BLaER1 (cell line): ENCODE measurements at regions not wholly inside any gene's neighbourhood (a gene's known extent, or its start where the extent isn't known, plus 50 kb on each side); places are given as distances from the start of the nearest gene placed in this dataset.
"Not testable (repeated sequence)": the region's sequence is repeated elsewhere in the genome, so short reads cannot be mapped to it uniquely, and the experiment has no call there.

Experiments used
- H3K27ac ChIP-seq: shearing (Covaris generic); formaldehyde crosslinking; 2 replicates; pipeline ENCODE4 v1.8.1; 2022
- H3K27me3 ChIP-seq: shearing (Covaris generic); formaldehyde crosslinking; 2 replicates; pipeline ENCODE4 v1.8.1; 2022
- H3K36me3 ChIP-seq: shearing (Covaris generic); formaldehyde crosslinking; 2 replicates; pipeline ENCODE4 v1.8.1; 2022
- H3K4me1 ChIP-seq: shearing (Covaris generic); formaldehyde crosslinking; 2 replicates; pipeline ENCODE4 v1.8.1; 2022
- H3K4me2 ChIP-seq: shearing (Covaris generic); formaldehyde crosslinking; 2 replicates; pipeline ENCODE4 v1.8.1; 2022
- H3K4me3 ChIP-seq: shearing (Covaris generic); formaldehyde crosslinking; 2 replicates; pipeline ENCODE4 v1.8.1; 2022
- H3K9ac ChIP-seq: shearing (Covaris generic); formaldehyde crosslinking; 2 replicates; pipeline ENCODE4 v1.8.1; 2022
- H3K9me3 ChIP-seq: shearing (Covaris generic); formaldehyde crosslinking; 2 replicates; pipeline ENCODE4 v1.8.1; 2022
- H4K20me1 ChIP-seq: shearing (Covaris generic); formaldehyde crosslinking; 2 replicates; pipeline ENCODE4 v1.8.1; 2022
- Cebpa-rat ChIP-seq: shearing (Covaris generic); IDR thresholded peaks from 2 replicates; pipeline ENCODE4 v1.8.1; 2022

- Histone ChIP-seq H3K36me3 (no peaks in the 10 kb centered on the region), H3K4me2 (no peak overlapping the region), H4K20me1 (no peaks in the 10 kb centered on the region), H3K9me3 (peaks cover 4% of the 10 kb centered on the region), H3K27me3 (no peaks in the 10 kb centered on the region), H3K4me1 (no peaks in the 10 kb centered on the region), H3K9ac (no peak overlapping the region), H3K4me3 (no peak overlapping the region), H3K27ac (no peak overlapping the region)
- no peak for TF ChIP-seq Cebpa-rat
Measured at GRCh38 chr2:39968037-39968436, 189.0 kb upstream of the THUMPD2 start.

DNA sequence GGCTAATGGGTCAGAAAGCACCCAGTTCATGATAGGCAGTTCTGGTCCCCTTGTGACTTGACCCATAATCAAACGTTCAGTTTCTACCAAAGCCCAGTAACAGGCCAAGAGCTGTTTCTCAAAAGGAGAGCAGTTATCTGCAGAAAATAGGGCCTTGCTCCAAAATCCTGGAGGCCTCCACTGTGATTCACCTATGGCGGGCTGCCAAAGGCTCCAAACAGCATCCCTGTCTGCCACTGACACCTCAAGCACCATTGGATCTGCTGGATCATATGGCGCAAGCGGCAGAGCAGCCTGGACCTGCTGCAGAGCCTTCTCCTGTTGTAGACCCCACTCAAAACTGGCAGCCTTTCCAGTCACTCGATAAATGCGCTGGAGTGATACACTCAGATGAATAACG is 181.6 kb upstream of the THUMPD2 start:
- H3K9ac ChIP-seq, H4K20me1 ChIP-seq, H3K36me3 ChIP-seq: not testable (repeated sequence)

DNA sequence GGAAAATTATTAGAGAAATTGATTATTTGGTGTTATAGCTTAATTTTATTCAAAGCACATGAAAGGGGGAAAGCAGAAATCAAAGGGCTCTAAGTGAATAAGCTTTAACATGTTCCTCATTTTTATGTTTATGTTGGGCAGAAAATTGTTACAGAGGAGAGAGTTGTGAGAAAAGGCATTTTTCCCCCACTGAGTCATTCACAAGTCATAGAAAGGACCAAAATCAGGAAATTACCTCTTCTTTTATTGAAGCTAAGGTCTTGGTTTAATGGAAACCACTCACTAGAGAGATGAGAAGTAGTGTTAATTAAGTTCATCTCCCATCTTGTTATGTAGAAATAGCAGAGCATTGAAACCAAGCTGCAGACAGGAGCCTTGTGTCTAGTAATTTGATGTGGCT is 175.3 kb upstream of the THUMPD2 start:
- no peak overlapping the region for H3K27ac ChIP-seq
- no peak overlapping the region for H3K4me2 ChIP-seq

More for the DNA sequence above, 181.6 kb upstream of the THUMPD2 start:
- H3K27me3 ChIP-seq, H3K9me3 ChIP-seq, H3K4me3 ChIP-seq, H3K4me1 ChIP-seq, H3K27ac ChIP-seq, H3K4me2 ChIP-seq: not testable (repeated sequence)

GRCh38 chr2:39949131-39949530 is 170.1 kb upstream of the THUMPD2 start:
- Histone ChIP-seq H3K9ac (no peak overlapping the region), H3K4me3 (no peak overlapping the region)
- TF ChIP-seq Cebpa-rat = no peak

More for the DNA sequence above, 175.3 kb upstream of the THUMPD2 start:
- Histone ChIP-seq H3K4me3 (no peak overlapping the region), H3K4me1 (no peaks in the 10 kb centered on the region), H3K9me3 (no peaks in the 10 kb centered on the region), H3K27me3 (no peaks in the 10 kb centered on the region), H3K9ac (no peak overlapping the region), H4K20me1 (no peaks in the 10 kb centered on the region), H3K36me3 (no peaks in the 10 kb centered on the region)
- TF ChIP-seq Cebpa-rat = no peak

DNA sequence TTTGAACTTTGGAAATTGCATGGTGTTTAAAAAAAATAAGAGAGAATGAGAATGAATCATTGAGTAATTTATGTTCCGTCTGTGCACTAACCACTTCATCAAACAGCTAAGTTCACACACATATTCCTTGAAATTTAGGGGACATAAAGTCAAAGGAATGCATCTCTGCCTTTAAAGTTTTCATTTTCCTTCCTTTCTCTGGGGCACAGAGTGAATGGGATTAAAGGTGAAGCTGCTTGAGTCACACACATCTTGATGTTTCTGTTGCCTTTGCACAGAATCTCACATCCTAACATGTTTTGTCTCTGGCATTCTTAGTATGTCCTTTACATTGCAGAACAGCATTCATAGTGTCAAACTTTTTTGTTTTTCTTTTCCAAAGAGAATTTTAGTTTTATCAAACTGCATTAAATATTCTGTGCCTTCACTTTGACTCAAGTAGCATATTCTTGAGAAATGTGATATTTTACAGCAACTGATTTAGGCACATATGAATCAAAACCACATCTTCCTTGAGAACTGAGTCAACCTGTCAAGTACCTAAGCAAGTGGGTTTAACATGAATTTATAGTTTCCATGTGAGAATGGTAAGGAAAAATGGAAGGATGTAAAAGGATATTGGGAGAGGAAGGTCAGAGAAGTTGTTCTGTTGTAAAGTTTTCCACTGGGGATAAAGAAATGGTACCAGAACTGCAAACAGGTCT is 169.1 kb upstream of the THUMPD2 start:
- H3K27me3 ChIP-seq = no peaks in the 10 kb centered on the region
- no peaks in the 10 kb centered on the region for H4K20me1 ChIP-seq
- H3K36me3 ChIP-seq = no peaks in the 10 kb centered on the region
- no peak overlapping the region for H3K9ac ChIP-seq
- no peak overlapping the region for H3K27ac ChIP-seq
- H3K4me3 ChIP-seq = no peak overlapping the region
- H3K4me2 ChIP-seq = no peak overlapping the region
- H3K4me1 ChIP-seq = no peaks in the 10 kb centered on the region
- TF ChIP-seq Cebpa-rat = no peak
- no peaks in the 10 kb centered on the region for H3K9me3 ChIP-seq

More at GRCh38 chr2:39949131-39949530, 170.1 kb upstream of the THUMPD2 start:
- Histone ChIP-seq H3K4me2 (no peak overlapping the region), H3K27ac (no peak overlapping the region), H3K9me3 (no peaks in the 10 kb centered on the region), H3K36me3 (no peaks in the 10 kb centered on the region), H3K4me1 (no peaks in the 10 kb centered on the region), H4K20me1 (no peaks in the 10 kb centered on the region), H3K27me3 (no peaks in the 10 kb centered on the region)

GRCh38 chr2:39947294-39948015 is 168.4 kb upstream of the THUMPD2 start:
- Histone ChIP-seq H3K27me3 (no peaks in the 10 kb centered on the region), H3K36me3 (no peaks in the 10 kb centered on the region), H3K4me2 (no peak overlapping the region), H3K9me3 (no peaks in the 10 kb centered on the region), H3K27ac (no peak overlapping the region), H3K4me3 (no peak overlapping the region), H4K20me1 (no peaks in the 10 kb centered on the region), H3K4me1 (no peaks in the 10 kb centered on the region), H3K9ac (no peak overlapping the region)
- no peak for TF ChIP-seq Cebpa-rat

- H3K27me3 ChIP-seq = no peaks in the 10 kb centered on the region
- peaks cover 13% of the 10 kb centered on the region; the same call in 1 of the 2 replicates for H3K9me3 ChIP-seq
- no peak for TF ChIP-seq Cebpa-rat
Measured at GRCh38 chr2:39942950-39943349, 163.9 kb upstream of the THUMPD2 start.

DNA sequence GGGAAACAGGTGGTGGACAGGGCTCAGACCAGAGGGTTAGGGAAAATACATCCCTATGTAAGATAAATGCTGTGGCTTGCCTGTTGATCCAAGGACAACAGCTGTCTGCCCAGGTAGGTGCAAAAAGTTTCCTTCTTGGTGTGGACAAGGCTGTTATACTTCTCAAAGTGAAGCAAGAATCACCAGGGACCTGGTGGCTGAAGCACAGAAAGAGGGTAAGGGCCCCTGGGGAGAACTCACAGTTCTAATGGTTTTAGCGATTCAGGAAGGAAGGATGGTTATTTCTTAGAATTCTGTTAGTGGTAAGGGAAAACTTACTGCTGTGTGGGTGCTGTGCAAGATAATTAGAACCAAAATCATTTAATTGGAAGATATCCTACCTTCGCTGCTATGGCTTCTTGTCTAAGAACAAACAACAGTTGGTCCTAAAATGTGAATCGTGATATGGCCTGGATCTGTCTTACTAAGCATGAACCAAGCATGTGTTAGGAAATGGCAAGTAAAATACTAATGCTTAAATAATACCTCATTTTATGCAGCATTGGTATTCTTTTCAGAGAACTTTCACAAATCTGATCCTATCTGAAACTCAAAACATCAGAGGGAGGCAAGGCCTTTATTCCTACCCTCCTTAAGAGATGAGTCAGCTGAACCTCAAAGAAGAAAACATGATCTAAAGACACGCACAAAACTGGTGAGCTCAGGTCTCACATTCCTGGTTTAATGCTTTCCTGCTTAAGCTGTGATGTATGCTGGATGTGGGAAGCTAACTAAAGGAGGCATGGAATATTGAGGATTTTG is 159.2 kb upstream of the THUMPD2 start:
- H3K27me3 ChIP-seq = no peaks in the 10 kb centered on the region
- TF ChIP-seq Cebpa-rat = no peak
- peak overlapping the region; percentile 0; the same call in 1 of the 2 replicates for H3K27ac ChIP-seq
- H3K4me1 ChIP-seq = peaks cover 24% of the 10 kb centered on the region
- H3K4me2 ChIP-seq = peak overlapping the region; percentile 68
- no peaks in the 10 kb centered on the region for H4K20me1 ChIP-seq
- H3K9me3 ChIP-seq = peaks cover 19% of the 10 kb centered on the region; the same call in 1 of the 2 replicates
- H3K4me3 ChIP-seq = peak overlapping the region; percentile 0; the same call in 1 of the 2 replicates
- H3K36me3 ChIP-seq = no peaks in the 10 kb centered on the region
- H3K9ac ChIP-seq = no peak overlapping the region; the same call in 1 of the 2 replicates

More at GRCh38 chr2:39942950-39943349, 163.9 kb upstream of the THUMPD2 start:
- H3K27ac ChIP-seq = no peak overlapping the region
- H3K4me3 ChIP-seq = no peak overlapping the region
- no peak overlapping the region for H3K4me2 ChIP-seq
- H4K20me1 ChIP-seq = no peaks in the 10 kb centered on the region
- H3K4me1 ChIP-seq = peaks cover 15% of the 10 kb centered on the region
- H3K9ac ChIP-seq = no peak overlapping the region
- no peaks in the 10 kb centered on the region for H3K36me3 ChIP-seq

DNA sequence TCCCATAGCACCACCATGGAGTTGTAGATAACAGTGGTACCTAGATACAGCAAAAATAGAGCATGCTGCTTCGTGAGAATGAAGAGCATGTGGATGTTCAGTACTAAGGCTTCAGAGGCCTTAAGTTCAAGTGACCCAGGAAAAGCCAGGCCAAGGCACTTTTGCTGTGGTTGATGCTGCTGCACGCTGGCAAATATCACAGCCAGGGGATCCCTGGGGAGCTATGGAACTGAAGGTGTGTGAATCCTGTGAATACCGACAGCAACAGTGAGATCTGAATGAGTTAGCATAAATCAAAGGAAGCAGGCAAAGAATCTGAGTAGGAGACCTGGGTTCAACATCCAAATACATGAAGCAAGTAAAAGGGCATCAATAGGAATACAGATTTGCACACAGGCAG is 158.6 kb upstream of the THUMPD2 start:
- no peak overlapping the region; the same call in 1 of the 2 replicates for H3K27ac ChIP-seq
- no peaks in the 10 kb centered on the region for H3K27me3 ChIP-seq
- peaks cover 24% of the 10 kb centered on the region for H3K4me1 ChIP-seq
- TF ChIP-seq Cebpa-rat = no peak
- no peak overlapping the region for H3K9ac ChIP-seq
- no peaks in the 10 kb centered on the region for H4K20me1 ChIP-seq
- H3K36me3 ChIP-seq = no peaks in the 10 kb centered on the region
- peak overlapping the region; percentile 68 for H3K4me2 ChIP-seq
- peak overlapping the region; percentile 0; the same call in 1 of the 2 replicates for H3K4me3 ChIP-seq
- peaks cover 19% of the 10 kb centered on the region; the same call in 1 of the 2 replicates for H3K9me3 ChIP-seq
